GM21381 (cell line): ENCODE measurements at regions not wholly inside any gene's neighbourhood (a gene's known extent, or its start where the extent isn't known, plus 50 kb on each side); places are given as distances from the start of the nearest gene placed in this dataset.

Experiments used
- ATAC-seq: cut with Tn5 transposase; IDR thresholded peaks from one replicate; pipeline ENCODE4 v1.9.1; 2021; ENCODE audit warnings: mild to moderate bottlenecking, moderate library complexity; ENCODE audit not compliant: unreplicated experiment

- ATAC-seq, result no peak
These were observed 133.4 kb upstream of the FNDC3A start for GRCh38 chr13:48842316-48842715.

- no peak for ATAC-seq
These were observed 131.9 kb upstream of the FNDC3A start for GRCh38 chr13:48843630-48844380.

GRCh38 chr13:48844676-48845075 lies 131.0 kb upstream of the FNDC3A start:
- no peak for ATAC-seq

GRCh38 chr13:48849515-48849914 lies 126.2 kb upstream of the FNDC3A start:
- ATAC-seq, result no peak

- ATAC-seq, result no peak
These were observed 124.0 kb upstream of the FNDC3A start for GRCh38 chr13:48851707-48852106.

GRCh38 chr13:48852911-48853727 lies 122.6 kb upstream of the FNDC3A start:
- ATAC-seq, result no peak

GRCh38 chr13:48853728-48854102 lies 122.0 kb upstream of the FNDC3A start:
- no peak for ATAC-seq

GRCh38 chr13:48857576-48857975 lies 118.1 kb upstream of the FNDC3A start:
- ATAC-seq, result no peak

GRCh38 chr13:48858122-48858902 lies 117.4 kb upstream of the FNDC3A start:
- ATAC-seq, result no peak

GRCh38 chr13:48859272-48860105 lies 116.2 kb upstream of the FNDC3A start:
- ATAC-seq, result no peak

GRCh38 chr13:48860364-48860763 lies 115.3 kb upstream of the FNDC3A start:
- ATAC-seq, result no peak

- no peak for ATAC-seq
These were observed 113.1 kb upstream of the FNDC3A start for GRCh38 chr13:48862572-48862971.

GRCh38 chr13:48864100-48864499 lies 111.6 kb upstream of the FNDC3A start:
- ATAC-seq, result no peak

GRCh38 chr13:48866249-48866648 lies 109.5 kb upstream of the FNDC3A start:
- no peak for ATAC-seq

- no peak for ATAC-seq
These were observed 102.6 kb upstream of the FNDC3A start for GRCh38 chr13:48873081-48873480.

GRCh38 chr13:48873587-48873986 lies 102.1 kb upstream of the FNDC3A start:
- ATAC-seq, result no peak

- no peak for ATAC-seq
These were observed 101.5 kb upstream of the FNDC3A start for GRCh38 chr13:48874165-48874564.

GRCh38 chr13:48875047-48875446 lies 100.7 kb upstream of the FNDC3A start:
- ATAC-seq, result no peak

- no peak for ATAC-seq
These were observed 99.4 kb upstream of the FNDC3A start for GRCh38 chr13:48876289-48876688.

- ATAC-seq, result no peak
These were observed 96.3 kb upstream of the FNDC3A start for GRCh38 chr13:48879432-48879831.

GRCh38 chr13:48879854-48880253 lies 95.9 kb upstream of the FNDC3A start:
- ATAC-seq, result no peak
